Mammary epithelial cell (primary cell): ENCODE measurements at regions not wholly inside any gene's neighbourhood (a gene's known extent, or its start where the extent isn't known, plus 50 kb on each side); places are given as distances from the start of the nearest gene placed in this dataset.

Source experiments
- CTCF ChIP-seq, 2 donors: IDR thresholded peaks in 1 of 2; conservative IDR thresholded peaks in 1 of 2; 2 replicates each; pipeline ENCODE4 v1.5.1; 2011 to 2012; ENCODE audit warnings: inconsistent platforms in 2 of 2, low read length in 2 of 2, mild to moderate bottlenecking in 2 of 2, control low read depth in 1 of 2, low read depth in 1 of 2; ENCODE audit not compliant: insufficient read depth in 1 of 2; ENCODE audit errors: extremely low read depth in 1 of 2
- EZH2 ChIP-seq: IDR thresholded peaks from 2 replicates; pipeline ENCODE4 v1.6.1; 2012; ENCODE audit warnings: low read length, inconsistent platforms, borderline replicate concordance

GRCh38 chr2:83217854-83218253 is 1241.2 kb downstream of the SUCLG1 start:
- no peak for TF ChIP-seq CTCF (conservative IDR thresholded peaks at IDR 0.05 in 1 of 2, IDR thresholded peaks at IDR 0.05 in 1 of 2; ENCODE audit: extremely low read depth in 1 of 2, insufficient read depth in 1 of 2, low read depth in 1 of 2, low read length in 2 of 2)
- TF ChIP-seq EZH2, result no peak
